Neural progenitor cell (in vitro differentiated cells): ENCODE measurements at regions not wholly inside any gene's neighbourhood (a gene's known extent, or its start where the extent isn't known, plus 50 kb on each side); places are given as distances from the start of the nearest gene placed in this dataset.

Source experiments
- CTCF ChIP-seq: fragments of 200-600 bp; sonication (generic); IDR thresholded peaks from 2 replicates; pipeline ENCODE4 v1.5.1; 2017; ENCODE audit warnings: antibody characterized with exemption, mild to moderate bottlenecking
- EZH2 ChIP-seq: fragments of 200-600 bp; sonication (generic); IDR thresholded peaks from 2 replicates; pipeline ENCODE4 v1.6.1; 2017; ENCODE audit warnings: antibody characterized with exemption, mild to moderate bottlenecking, moderate library complexity

- TF ChIP-seq CTCF (no peak), EZH2 (no peak)
Observed at GRCh38 chr5:4405614-4406219, 734.4 kb upstream of the ADAMTS16 start.
